ENCODE measurements at regions not wholly inside any gene's neighbourhood (a gene's known extent, or its start where the extent isn't known, plus 50 kb on each side); places are given as distances from the start of the nearest gene placed in this dataset.

DNA sequence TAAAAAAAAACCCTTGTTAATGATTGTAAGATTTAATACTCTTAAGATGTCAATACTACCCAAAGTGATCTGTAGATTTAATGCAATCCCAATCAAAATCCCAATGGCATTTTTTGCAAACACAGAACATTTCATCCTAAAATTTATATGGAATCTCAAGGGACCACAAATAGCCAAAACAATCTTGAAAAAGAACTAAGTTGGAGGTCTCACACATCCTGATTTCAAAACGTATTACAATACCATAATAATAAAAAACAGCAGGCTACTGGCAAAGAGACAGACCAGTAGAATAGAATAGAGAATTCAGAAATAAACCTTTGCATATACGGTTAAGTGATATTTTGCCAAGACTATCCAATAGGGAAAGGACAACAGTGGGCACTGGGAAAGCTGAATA lies 331.9 kb upstream of the JARID2 start:
- TF ChIP-seq POLR2A (IDR thresholded peaks at IDR 0.05) (no peak), CTCF (IDR thresholded peaks at IDR 0.05) (no peak), POLR2AphosphoS5 (IDR thresholded peaks at IDR 0.05) (no peak)
